HG03378 (cell line): ENCODE measurements at regions not wholly inside any gene's neighbourhood (a gene's known extent, or its start where the extent isn't known, plus 50 kb on each side); places are given as distances from the start of the nearest gene placed in this dataset.
A peak's percentile ranks its signal among the peaks of the same experiment; 100 is the strongest.
"Not testable (repeated sequence)": the region's sequence is repeated elsewhere in the genome, so short reads cannot be mapped to it uniquely, and the experiment has no call there.

Experiments
- ATAC-seq: cut with Tn5 transposase; IDR thresholded peaks from one replicate; pipeline ENCODE4 v1.9.1; 2021; ENCODE audit warnings: mild to moderate bottlenecking, moderate library complexity; ENCODE audit not compliant: unreplicated experiment

- no peak for ATAC-seq
Observed at GRCh38 chr3:139095803-139096466, 51.2 kb upstream of the PRR23C start.

- no peak for ATAC-seq
Observed at GRCh38 chr3:139096670-139097069, 52.0 kb upstream of the PRR23C start.

DNA sequence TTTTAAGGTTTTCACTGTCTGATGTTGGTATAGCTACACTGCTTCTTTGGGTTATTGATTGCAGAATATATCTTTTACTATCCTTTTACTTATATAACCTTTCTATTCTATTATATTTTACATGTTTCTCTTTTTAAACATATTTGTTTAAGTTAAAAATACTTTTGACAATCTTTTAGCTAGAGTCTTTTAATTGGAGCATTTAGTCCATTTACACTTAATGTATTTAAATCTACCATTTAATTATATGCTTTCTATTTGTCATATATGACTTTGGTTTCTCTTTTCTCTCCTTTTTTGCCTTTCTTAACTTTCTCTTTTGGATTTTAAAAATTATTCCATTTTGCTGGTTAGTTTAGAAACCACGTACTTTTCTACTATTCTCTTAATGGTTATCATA is 53.7 kb upstream of the PRR23C start:
- no peak for ATAC-seq

DNA sequence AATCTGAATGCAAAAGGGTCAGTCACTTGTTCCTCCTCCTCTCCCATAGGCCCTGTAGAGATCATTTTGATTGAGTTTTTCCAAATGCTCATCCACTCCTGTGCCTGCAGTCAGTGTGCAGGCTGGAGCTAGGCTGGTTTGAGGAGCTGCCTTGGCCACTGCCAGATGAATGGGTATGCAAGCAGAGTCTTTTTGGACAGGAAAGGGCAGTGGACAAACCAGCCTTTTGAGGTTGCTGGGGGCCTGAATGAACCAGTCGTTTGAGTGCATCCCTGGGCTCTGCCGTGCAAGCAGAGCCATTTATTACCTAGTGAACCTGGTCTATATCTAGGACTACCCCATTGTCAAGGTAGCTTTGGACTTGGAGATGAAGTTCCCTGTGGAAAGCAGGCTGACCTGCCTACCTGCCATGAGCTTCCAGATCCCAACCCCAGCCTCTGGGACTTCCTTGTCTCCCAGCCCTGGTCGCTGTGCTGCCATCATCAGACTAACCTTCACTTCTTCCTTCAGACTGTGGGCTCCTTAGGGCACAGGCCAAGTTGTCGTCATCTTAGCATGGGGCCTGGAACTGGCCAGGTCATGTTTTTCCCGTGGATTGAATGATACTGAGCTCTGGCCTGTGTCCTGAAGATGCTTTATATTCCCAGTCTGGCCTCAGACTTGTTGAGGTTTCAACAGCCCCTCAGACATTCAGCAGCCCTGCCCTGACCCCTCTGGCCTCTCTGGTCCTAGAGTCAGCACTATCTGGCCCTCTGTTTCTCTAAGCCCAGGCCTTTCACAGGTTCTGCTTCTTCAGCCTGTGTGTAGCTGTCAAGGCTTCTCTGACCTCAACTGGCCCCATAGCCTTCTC is 55.5 kb upstream of the PRR23C start:
- no peak for ATAC-seq

DNA sequence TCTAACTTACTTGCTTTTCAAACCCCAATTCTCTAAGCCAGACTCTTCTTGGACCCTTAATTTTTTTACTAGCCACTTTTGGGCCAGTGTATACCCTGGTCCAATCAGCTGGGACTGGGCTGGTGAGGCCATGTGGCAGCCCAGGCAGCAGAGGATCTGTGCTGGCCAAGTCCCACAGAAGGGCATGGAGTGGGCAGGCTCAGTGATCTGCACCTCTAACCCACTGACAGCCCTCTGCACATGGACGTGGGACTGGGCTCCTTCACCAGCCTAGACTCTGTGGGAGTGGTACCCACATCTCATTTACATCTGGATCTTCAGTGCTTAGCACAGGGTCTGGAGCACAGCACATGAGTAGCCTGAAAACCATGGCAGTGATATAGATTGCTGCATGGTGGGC is 56.1 kb upstream of the PRR23C start:
- ATAC-seq = no peak

GRCh38 chr3:139101396-139101795 is 56.7 kb upstream of the PRR23C start:
- no peak for ATAC-seq

- no peak for ATAC-seq
Observed at GRCh38 chr3:139103484-139103883, 58.8 kb upstream of the PRR23C start.

GRCh38 chr3:139104062-139104461 is 59.4 kb upstream of the PRR23C start:
- ATAC-seq = no peak

DNA sequence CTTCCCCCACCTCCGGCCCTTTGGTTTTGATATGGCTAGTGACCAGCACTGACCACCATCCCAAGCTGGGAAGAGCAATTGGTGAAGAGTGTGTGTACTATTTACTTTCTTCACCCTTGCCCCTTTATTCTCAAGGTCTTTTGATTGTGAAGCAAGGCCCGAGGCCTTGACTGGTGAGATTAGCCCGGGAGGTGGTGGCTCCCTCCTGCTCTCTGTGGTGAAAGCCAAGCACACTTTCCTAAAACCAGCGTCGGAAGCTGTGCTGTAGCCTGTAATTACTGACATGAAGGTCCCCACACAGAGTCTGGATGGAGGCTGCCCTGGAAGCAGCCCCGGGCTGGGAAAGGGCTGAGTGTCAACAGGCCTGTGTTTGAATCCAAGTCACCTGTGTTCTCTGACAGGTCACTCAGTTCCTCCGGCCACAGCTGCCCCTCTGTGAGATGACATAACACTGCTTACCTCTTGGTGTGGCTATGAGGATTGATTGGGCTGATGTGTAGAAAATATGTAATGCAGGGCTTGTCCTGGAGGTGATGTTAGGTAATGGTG is 60.5 kb upstream of the PRR23C start:
- no peak for ATAC-seq

DNA sequence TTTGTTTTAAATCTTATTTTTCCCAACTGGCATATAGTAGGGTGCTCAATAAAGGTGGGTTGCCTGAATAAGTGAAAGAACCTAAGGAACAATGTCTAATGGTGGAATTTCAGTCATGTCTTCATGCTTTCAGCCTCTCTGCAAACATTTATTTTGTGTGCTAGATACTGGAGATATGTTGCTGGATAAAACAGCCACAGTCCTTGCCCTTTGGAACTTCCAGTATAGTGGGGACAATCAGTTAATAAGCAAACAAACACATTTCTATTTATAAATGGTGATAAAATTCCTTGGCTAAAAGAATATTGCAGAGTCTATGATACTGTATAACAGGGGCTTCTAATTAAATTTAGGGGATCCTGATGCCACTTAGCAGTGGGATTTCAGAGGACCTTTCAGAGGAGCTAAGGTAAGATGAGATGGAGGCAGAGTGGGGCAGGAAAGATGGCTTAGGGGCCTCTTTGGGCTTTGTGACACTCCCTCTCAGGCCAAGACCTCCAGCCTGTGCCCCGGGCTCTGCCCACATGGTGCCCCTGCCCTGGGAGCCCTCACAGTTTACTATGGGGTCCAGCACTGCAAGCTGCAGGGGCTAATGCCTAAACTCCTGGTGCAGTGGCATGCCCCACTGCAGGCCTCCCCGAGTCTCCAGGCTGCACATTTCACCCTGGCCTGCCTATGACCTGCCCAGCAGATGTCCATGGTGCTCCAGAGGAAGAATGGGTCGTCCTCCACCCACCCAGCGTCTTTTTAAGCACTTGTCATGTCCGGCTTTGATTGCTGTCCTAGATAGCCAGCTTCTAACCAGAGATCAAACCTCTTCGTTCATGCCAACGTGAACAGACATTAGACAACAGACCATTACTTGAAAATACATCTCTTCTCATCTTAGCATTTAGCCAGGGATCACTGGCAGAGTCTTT is 61.6 kb upstream of the PRR23C start:
- no peak for ATAC-seq

DNA sequence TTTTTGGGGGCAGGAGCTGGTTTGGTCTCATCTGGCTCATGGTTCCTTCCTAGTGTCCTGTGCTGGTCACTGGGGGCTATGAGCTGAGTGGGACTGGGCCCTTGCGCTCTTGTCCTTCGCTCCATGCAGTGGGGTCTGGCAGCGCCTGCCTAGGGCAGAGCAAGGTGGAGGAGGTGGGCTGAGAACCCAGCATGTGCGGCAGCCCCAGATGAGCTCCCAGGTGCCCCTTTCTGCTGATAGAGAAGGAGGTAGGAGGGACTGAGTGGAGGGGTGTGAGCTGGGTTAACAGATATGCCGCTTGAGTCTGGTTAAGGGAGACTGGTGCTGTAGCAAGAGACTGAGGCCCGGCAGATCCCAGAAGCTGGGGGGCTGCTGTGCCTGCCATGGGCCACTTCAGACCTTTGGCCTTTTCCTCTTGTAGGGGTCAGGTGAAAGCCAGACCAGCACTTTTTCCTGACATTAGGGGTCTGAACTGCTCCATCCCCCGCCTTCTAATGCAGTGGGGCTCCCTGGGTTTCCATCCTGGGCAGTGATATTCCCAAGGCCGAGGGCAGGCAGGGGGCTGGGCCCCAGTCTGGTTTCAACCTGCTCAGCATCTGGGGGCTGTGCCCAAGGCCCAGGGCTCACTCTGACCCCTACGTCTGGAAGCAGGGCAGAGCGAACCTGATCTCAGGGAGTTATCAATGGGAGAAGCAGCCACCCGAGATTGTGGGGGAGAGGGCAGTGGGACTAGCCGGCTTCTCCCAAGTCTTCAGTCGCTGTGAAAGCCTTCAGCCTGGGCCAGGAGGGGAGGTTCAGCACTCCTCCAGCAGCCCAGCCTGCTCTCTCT is 62.9 kb upstream of the PRR23C start:
- no peak for ATAC-seq

GRCh38 chr3:139108253-139108969 is 63.7 kb upstream of the PRR23C start:
- ATAC-seq = no peak

DNA sequence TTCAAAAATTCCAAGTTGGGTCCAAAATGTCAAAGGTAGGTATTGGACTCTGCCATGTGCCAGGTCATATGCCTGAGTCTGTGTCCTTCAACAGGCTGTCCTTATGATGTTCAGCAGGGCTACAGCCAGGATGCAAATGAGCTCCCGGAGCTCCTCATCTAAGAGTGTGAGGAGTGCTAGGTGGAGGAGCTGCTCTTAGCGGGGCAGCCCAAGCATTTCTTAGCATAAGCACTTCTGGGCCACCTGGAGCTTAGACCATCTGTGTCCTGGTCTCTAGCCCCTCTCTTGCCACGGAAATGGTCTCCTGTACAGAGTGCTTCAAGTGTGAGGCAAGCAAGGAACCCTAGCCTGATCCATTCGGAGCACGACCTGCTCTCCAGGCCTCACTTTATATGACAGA is 64.6 kb upstream of the PRR23C start:
- ATAC-seq = no peak

GRCh38 chr3:139110072-139110830 is 65.6 kb upstream of the PRR23C start:
- no peak for ATAC-seq

DNA sequence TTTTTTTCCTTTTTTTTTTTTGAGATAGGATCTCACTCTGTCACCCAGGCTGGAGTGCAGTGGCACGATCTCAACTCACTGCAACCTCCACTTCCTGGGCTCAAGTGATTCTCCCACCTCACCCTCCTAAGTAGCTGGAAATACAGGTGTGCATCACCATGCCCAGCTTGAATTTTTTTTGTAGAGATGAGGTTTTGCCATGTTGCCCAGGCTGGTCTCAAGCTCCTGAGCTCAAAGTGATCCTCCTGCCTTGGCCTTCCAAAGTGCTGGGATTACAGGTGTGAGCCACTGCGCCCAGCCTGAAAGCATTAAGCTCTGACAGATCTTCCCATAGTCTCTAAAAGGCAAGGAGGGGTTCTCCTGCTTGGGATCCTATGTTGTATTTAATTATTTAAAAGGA is 66.2 kb upstream of the PRR23C start:
- not testable (repeated sequence) for ATAC-seq

- peak; percentile 81 for ATAC-seq
Observed at GRCh38 chr3:139111392-139112229, 66.9 kb upstream of the PRR23C start.

GRCh38 chr3:139112230-139112558 is 67.5 kb upstream of the PRR23C start:
- ATAC-seq = no peak
